GM21737 (cell line): ENCODE measurements at regions not wholly inside any gene's neighbourhood (a gene's known extent, or its start where the extent isn't known, plus 50 kb on each side); places are given as distances from the start of the nearest gene placed in this dataset.
A peak's percentile ranks its signal among the peaks of the same experiment; 100 is the strongest.

ENCODE experiments used
- ATAC-seq: cut with Tn5 transposase; IDR thresholded peaks from one replicate; pipeline ENCODE4 v1.9.1; 2021; ENCODE audit warnings: mild to moderate bottlenecking, moderate library complexity; ENCODE audit not compliant: unreplicated experiment

GRCh38 chr6:167049275-167049674 is 50.1 kb downstream of the CEP43 start:
- no peak for ATAC-seq

- no peak for ATAC-seq
Measured at GRCh38 chr6:167050903-167051302, 51.7 kb downstream of the CEP43 start.

GRCh38 chr6:167053895-167054530 is 54.8 kb downstream of the CEP43 start:
- no peak for ATAC-seq

- ATAC-seq, result no peak
Measured at GRCh38 chr6:167054987-167055386, 55.8 kb downstream of the CEP43 start.

GRCh38 chr6:167056370-167056769 is 57.2 kb downstream of the CEP43 start:
- peak; percentile 86 for ATAC-seq

GRCh38 chr6:167058261-167058660 is 59.1 kb downstream of the CEP43 start:
- no peak for ATAC-seq
